ENCODE measurements at regions not wholly inside any gene's neighbourhood (a gene's known extent, or its start where the extent isn't known, plus 50 kb on each side); places are given as distances from the start of the nearest gene placed in this dataset.

- no peak overlapping the region for H3K4me3 ChIP-seq (ENCODE audit: low read depth, low read length)
- no peak for TF ChIP-seq CTCF (IDR thresholded peaks at IDR 0.05; ENCODE audit: low read depth, low read length)
Observed at GRCh38 chr7:52423251-52423650, 612.2 kb upstream of the POM121L12 start.

- no peak for TF ChIP-seq CTCF (IDR thresholded peaks at IDR 0.05; ENCODE audit: low read depth, low read length)
- H3K4me3 ChIP-seq (ENCODE audit: low read depth, low read length): no peak overlapping the region
Observed at GRCh38 chr7:52413051-52413450, 622.4 kb upstream of the POM121L12 start.

- no peak for TF ChIP-seq CTCF (IDR thresholded peaks at IDR 0.05; ENCODE audit: low read depth, low read length)
- no peak overlapping the region for H3K4me3 ChIP-seq (ENCODE audit: low read depth, low read length)
Observed at GRCh38 chr7:52410032-52410431, 625.4 kb upstream of the POM121L12 start.

GRCh38 chr7:52406808-52407207, 628.6 kb upstream of the POM121L12 start:
- H3K4me3 ChIP-seq (ENCODE audit: low read depth, low read length): no peak overlapping the region
- no peak for TF ChIP-seq CTCF (IDR thresholded peaks at IDR 0.05; ENCODE audit: low read depth, low read length)

- TF ChIP-seq CTCF (IDR thresholded peaks at IDR 0.05; ENCODE audit: low read depth, low read length): no peak
- H3K4me3 ChIP-seq (ENCODE audit: low read depth, low read length): no peak overlapping the region
Observed at GRCh38 chr7:52382731-52383130, 652.7 kb upstream of the POM121L12 start.

- TF ChIP-seq CTCF (IDR thresholded peaks at IDR 0.05; ENCODE audit: low read depth, low read length): no peak
- no peak overlapping the region for H3K4me3 ChIP-seq (ENCODE audit: low read depth, low read length)
Observed at GRCh38 chr7:52369922-52370321, 665.5 kb upstream of the POM121L12 start.

- no peak for TF ChIP-seq CTCF (IDR thresholded peaks at IDR 0.05; ENCODE audit: low read depth, low read length)
- no peak overlapping the region for H3K4me3 ChIP-seq (ENCODE audit: low read depth, low read length)
Observed at GRCh38 chr7:52365349-52365748, 670.1 kb upstream of the POM121L12 start.
